DND-41 (cell line): ENCODE measurements at regions not wholly inside any gene's neighbourhood (a gene's known extent, or its start where the extent isn't known, plus 50 kb on each side); places are given as distances from the start of the nearest gene placed in this dataset.

Source experiments
- EZH2 ChIP-seq: IDR thresholded peaks from 3 replicates; pipeline ENCODE4 v1.6.1; 2012; ENCODE audit warnings: borderline replicate concordance, low read depth, mild to moderate bottlenecking, moderate library complexity, low read length, inconsistent platforms; ENCODE audit not compliant: severe bottlenecking
- TF ChIP-seq, protein P1 (sequence below): IDR thresholded peaks from 2 replicates; pipeline ENCODE4 v1.5.1; 2012; ENCODE audit warnings: borderline replicate concordance, low read length, moderate library complexity, mild to moderate bottlenecking; ENCODE audit not compliant: poor library complexity, severe bottlenecking; ENCODE audit errors: extremely low read depth

DNA sequence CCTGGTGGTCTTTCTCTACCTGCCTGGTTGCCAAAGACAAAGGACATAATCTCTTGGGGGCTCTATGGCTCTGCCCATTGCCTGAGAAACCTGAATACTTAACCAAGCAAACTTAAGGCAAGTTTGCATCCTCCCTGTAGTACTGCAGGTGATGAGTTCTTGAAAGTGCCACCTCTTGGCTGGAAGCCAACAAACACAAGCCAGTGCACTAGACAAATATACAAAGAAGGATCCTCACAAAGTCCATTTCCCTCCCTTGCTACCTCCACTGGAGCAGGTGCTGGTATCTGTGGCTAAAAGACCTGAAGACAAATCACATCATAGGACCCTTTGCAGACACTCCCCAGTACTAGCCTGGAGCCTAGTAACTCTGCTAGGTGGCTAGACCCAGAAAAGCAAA lies 772.3 kb downstream of the SI start:
- TF ChIP-seq, protein P1, sequence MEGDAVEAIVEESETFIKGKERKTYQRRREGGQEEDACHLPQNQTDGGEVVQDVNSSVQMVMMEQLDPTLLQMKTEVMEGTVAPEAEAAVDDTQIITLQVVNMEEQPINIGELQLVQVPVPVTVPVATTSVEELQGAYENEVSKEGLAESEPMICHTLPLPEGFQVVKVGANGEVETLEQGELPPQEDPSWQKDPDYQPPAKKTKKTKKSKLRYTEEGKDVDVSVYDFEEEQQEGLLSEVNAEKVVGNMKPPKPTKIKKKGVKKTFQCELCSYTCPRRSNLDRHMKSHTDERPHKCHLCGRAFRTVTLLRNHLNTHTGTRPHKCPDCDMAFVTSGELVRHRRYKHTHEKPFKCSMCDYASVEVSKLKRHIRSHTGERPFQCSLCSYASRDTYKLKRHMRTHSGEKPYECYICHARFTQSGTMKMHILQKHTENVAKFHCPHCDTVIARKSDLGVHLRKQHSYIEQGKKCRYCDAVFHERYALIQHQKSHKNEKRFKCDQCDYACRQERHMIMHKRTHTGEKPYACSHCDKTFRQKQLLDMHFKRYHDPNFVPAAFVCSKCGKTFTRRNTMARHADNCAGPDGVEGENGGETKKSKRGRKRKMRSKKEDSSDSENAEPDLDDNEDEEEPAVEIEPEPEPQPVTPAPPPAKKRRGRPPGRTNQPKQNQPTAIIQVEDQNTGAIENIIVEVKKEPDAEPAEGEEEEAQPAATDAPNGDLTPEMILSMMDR: no peak
- no peak for TF ChIP-seq EZH2
